ENCODE measurements at regions not wholly inside any gene's neighbourhood (a gene's known extent, or its start where the extent isn't known, plus 50 kb on each side); places are given as distances from the start of the nearest gene placed in this dataset.

DNA sequence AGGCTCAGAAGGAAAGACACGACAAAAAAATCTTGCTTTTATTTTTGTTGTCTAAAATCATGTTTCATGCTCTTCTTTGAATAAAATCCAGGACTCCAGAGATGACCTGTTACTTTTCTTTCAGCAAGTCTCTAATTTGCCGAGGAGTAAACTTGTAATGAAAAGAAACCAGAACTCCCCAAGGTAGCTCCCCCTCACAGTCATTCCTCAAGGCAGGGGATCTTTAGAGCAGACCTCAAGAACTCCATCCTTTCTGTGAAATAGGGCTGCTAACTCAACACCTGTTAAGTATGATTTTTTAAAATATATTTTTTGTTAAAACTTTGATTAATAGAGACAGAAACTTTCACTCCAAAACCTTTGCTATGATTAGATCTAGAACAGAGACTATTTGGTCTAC lies 82.7 kb upstream of the ABCD3 start:
- POLR2A ChIA-PET: no interaction called here

DNA sequence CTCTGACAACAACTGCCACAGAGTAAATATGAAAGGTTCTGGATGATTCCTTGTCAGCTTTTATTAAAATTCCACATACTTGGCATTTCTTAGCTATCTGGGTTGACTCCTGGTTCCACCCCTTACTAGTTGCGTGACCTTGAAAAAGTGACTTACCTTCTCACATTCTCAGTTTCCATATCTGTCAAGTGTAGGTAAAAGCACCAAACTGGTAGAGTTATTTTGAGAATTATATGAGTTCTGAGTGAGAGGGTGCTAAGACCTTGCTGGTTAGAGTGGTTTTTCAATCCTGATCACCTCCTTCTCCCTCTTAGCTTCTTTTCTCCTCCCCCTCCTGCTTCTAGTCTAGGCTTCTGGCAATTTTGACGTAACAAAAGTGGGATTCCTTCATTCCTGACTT lies 83.4 kb upstream of the ABCD3 start:
- Histone ChIP-seq H3K4me1 (ENCODE audit: control extremely low read depth in 1 of 4, control insufficient read depth in 4 of 4, insufficient read depth in 4 of 4, low read length in 3 of 4) (peaks cover 3 to 14% (median 11%) of the 10 kb centered on the region in 4 experiments), H3K36me3 (ENCODE audit: control insufficient read depth in 4 of 4, insufficient read depth in 4 of 4, low read length in 3 of 4) (no peaks in the 10 kb centered on the region), H3K27me3 (replicated peaks in 2 of 5; ENCODE audit: control insufficient read depth in 4 of 5, insufficient read depth in 5 of 5, low read length in 4 of 5) (peaks cover 0 to 4% (median 0%) of the 10 kb centered on the region in 5 experiments), H3K9me3 (ENCODE audit: control extremely low read depth in 1 of 5, control insufficient read depth in 4 of 5, insufficient read depth in 2 of 5, low read depth in 1 of 5, low read length in 4 of 5) (no peaks in the 10 kb centered on the region), H3K27ac (ENCODE audit: insufficient read depth in 1 of 2, low read depth in 1 of 2, low read length in 2 of 2, poor library complexity in 1 of 2, severe bottlenecking in 2 of 2) (no peak overlapping the region), H3K4me3 (ENCODE audit: control insufficient read depth in 1 of 7, extremely low read depth in 1 of 7, insufficient read depth in 4 of 7, low read depth in 2 of 7, low read length in 6 of 7) (no peak overlapping the region)
- ChIA-PET POLR2A (no interaction called here), CTCF (interaction anchor here (0.7 to 23.4 kb wide), 30 partner anchors 8 to 299 kb away, joined by 3 to 616 read pairs (median 5); partner anchors contain the start of genes ABCA4 and ARHGAP29)
- no CpG with 5 or more reads among the region's 2 CpGs for WGBS (ENCODE audit: insufficient coverage)
- no peak for DNase-seq

More for the DNA sequence above, 82.7 kb upstream of the ABCD3 start:
- Histone ChIP-seq H3K4me1 (ENCODE audit: control extremely low read depth in 1 of 4, control insufficient read depth in 4 of 4, insufficient read depth in 4 of 4, low read length in 3 of 4) (peaks cover 5 to 20% (median 12%) of the 10 kb centered on the region in 4 experiments), H3K27me3 (replicated peaks in 2 of 5; ENCODE audit: control insufficient read depth in 4 of 5, insufficient read depth in 5 of 5, low read length in 4 of 5) (peaks cover 0 to 4% (median 0%) of the 10 kb centered on the region in 5 experiments), H3K9me3 (ENCODE audit: control extremely low read depth in 1 of 5, control insufficient read depth in 4 of 5, insufficient read depth in 2 of 5, low read depth in 1 of 5, low read length in 4 of 5) (no peaks in the 10 kb centered on the region), H3K27ac (ENCODE audit: insufficient read depth in 1 of 2, low read depth in 1 of 2, low read length in 2 of 2, poor library complexity in 1 of 2, severe bottlenecking in 2 of 2) (no peak overlapping the region), H3K36me3 (ENCODE audit: control insufficient read depth in 4 of 4, insufficient read depth in 4 of 4, low read length in 3 of 4) (no peaks in the 10 kb centered on the region), H3K4me3 (ENCODE audit: control insufficient read depth in 1 of 7, extremely low read depth in 1 of 7, insufficient read depth in 4 of 7, low read depth in 2 of 7, low read length in 6 of 7) (no peak overlapping the region)
- no peak for DNase-seq
- 100% methylated on average over 2 of the region's 2 CpGs for WGBS (ENCODE audit: insufficient coverage)
- CTCF ChIA-PET: interaction anchor here (0.7 to 23.4 kb wide), 35 partner anchors 8 to 318 kb away, joined by 3 to 616 read pairs (median 5); partner anchors contain the start of genes ABCA4 and ARHGAP29

GRCh38 chr1:94332952-94333351 lies 85.2 kb upstream of the ABCD3 start:
- Histone ChIP-seq H3K4me3 (ENCODE audit: control insufficient read depth in 1 of 7, extremely low read depth in 1 of 7, insufficient read depth in 4 of 7, low read depth in 2 of 7, low read length in 6 of 7) (no peak overlapping the region), H3K9me3 (ENCODE audit: control extremely low read depth in 1 of 5, control insufficient read depth in 4 of 5, insufficient read depth in 2 of 5, low read depth in 1 of 5, low read length in 4 of 5) (no peaks in the 10 kb centered on the region), H3K27me3 (replicated peaks in 2 of 5; ENCODE audit: control insufficient read depth in 4 of 5, insufficient read depth in 5 of 5, low read length in 4 of 5) (peaks cover 0 to 6% (median 0%) of the 10 kb centered on the region in 5 experiments), H3K4me1 (ENCODE audit: control extremely low read depth in 1 of 4, control insufficient read depth in 4 of 4, insufficient read depth in 4 of 4, low read length in 3 of 4) (peaks cover 0 to 5% (median 0%) of the 10 kb centered on the region in 4 experiments), H3K27ac (ENCODE audit: insufficient read depth in 1 of 2, low read depth in 1 of 2, low read length in 2 of 2, poor library complexity in 1 of 2, severe bottlenecking in 2 of 2) (no peak overlapping the region), H3K36me3 (ENCODE audit: control insufficient read depth in 4 of 4, insufficient read depth in 4 of 4, low read length in 3 of 4) (no peaks in the 10 kb centered on the region)
- ChIA-PET CTCF (interaction anchor here (0.6 to 23.4 kb wide), 10 partner anchors 10 to 297 kb away, joined by 3 to 616 read pairs (median 8); partner anchors contain the start of gene ARHGAP29), POLR2A (interaction anchor here (0.6 kb wide), 1 partner anchor 208 kb away, joined by 4 read pairs; no protein-coding TSS in a partner anchor)
- 91% methylated on average over 4 of the region's 4 CpGs for WGBS (ENCODE audit: insufficient coverage)
- DNase-seq: no peak

DNA sequence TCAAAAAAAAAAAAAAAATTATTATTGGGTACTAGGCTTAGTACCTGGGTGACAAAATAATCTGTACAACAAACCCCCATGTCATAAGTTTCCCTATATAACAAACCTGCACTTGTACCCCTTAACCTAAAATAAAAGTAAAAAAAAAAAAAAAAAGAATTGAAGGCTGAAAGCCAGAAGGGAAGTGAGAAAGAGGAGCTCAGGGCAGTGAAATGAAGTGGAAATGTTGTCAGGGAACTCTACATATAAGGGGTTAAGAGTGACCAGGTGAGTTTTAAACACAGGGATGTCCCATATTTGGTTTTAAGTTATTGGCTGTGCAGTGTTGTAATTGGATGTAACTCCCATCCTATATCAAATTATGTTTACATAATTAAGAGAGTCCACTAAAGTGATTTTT lies 85.7 kb upstream of the ABCD3 start:
- H3K4me1 ChIP-seq (ENCODE audit: control extremely low read depth in 1 of 4, control insufficient read depth in 4 of 4, insufficient read depth in 4 of 4, low read length in 3 of 4): peaks cover 0 to 9% (median under 1%) of the 10 kb centered on the region in 4 experiments
- H3K4me3 ChIP-seq (ENCODE audit: control insufficient read depth in 1 of 7, extremely low read depth in 1 of 7, insufficient read depth in 4 of 7, low read depth in 2 of 7, low read length in 6 of 7): no peak overlapping the region
- H3K27ac ChIP-seq (ENCODE audit: insufficient read depth in 1 of 2, low read depth in 1 of 2, low read length in 2 of 2, poor library complexity in 1 of 2, severe bottlenecking in 2 of 2): no peak overlapping the region
- POLR2A ChIA-PET: interaction anchor here (0.6 kb wide), 1 partner anchor 208 kb away, joined by 4 read pairs; no protein-coding TSS in a partner anchor
- H3K27me3 ChIP-seq (replicated peaks in 2 of 5; ENCODE audit: control insufficient read depth in 4 of 5, insufficient read depth in 5 of 5, low read length in 4 of 5): peaks cover 0 to 7% (median 0%) of the 10 kb centered on the region in 5 experiments
- no peaks in the 10 kb centered on the region for H3K9me3 ChIP-seq (ENCODE audit: control extremely low read depth in 1 of 5, control insufficient read depth in 4 of 5, insufficient read depth in 2 of 5, low read depth in 1 of 5, low read length in 4 of 5)
- no peak for DNase-seq
- CTCF ChIA-PET: interaction anchor here (0.6 to 23.4 kb wide), 10 partner anchors 11 to 297 kb away, joined by 3 to 616 read pairs (median 8); partner anchors contain the start of gene ARHGAP29
- no peaks in the 10 kb centered on the region for H3K36me3 ChIP-seq (ENCODE audit: control insufficient read depth in 4 of 4, insufficient read depth in 4 of 4, low read length in 3 of 4)

- WGBS (ENCODE audit: insufficient coverage): 19% methylated on average over 3 of the region's 3 CpGs
- H3K27ac ChIP-seq (ENCODE audit: insufficient read depth in 1 of 2, low read depth in 1 of 2, low read length in 2 of 2, poor library complexity in 1 of 2, severe bottlenecking in 2 of 2): no peak overlapping the region
Observed at GRCh38 chr1:94329986-94330385, 88.2 kb upstream of the ABCD3 start.

GRCh38 chr1:94329276-94329675 lies 88.9 kb upstream of the ABCD3 start:
- no peak overlapping the region for H3K27ac ChIP-seq (ENCODE audit: insufficient read depth in 1 of 2, low read depth in 1 of 2, low read length in 2 of 2, poor library complexity in 1 of 2, severe bottlenecking in 2 of 2)
- peaks cover 0 to 8% (median 0%) of the 10 kb centered on the region in 5 experiments for H3K27me3 ChIP-seq (replicated peaks in 2 of 5; ENCODE audit: control insufficient read depth in 4 of 5, insufficient read depth in 5 of 5, low read length in 4 of 5)
- POLR2A ChIA-PET: no interaction called here
- H3K4me3 ChIP-seq (ENCODE audit: control insufficient read depth in 1 of 7, extremely low read depth in 1 of 7, insufficient read depth in 4 of 7, low read depth in 2 of 7, low read length in 6 of 7): no peak overlapping the region
- no peak for DNase-seq
- CTCF ChIA-PET: interaction anchor here (1.6 to 23.4 kb wide), 4 partner anchors 14 to 293 kb away, joined by 4 to 616 read pairs (median 120); no protein-coding TSS in a partner anchor
- no peaks in the 10 kb centered on the region for H3K36me3 ChIP-seq (ENCODE audit: control insufficient read depth in 4 of 4, insufficient read depth in 4 of 4, low read length in 3 of 4)
- H3K4me1 ChIP-seq (ENCODE audit: control extremely low read depth in 1 of 4, control insufficient read depth in 4 of 4, insufficient read depth in 4 of 4, low read length in 3 of 4): peaks cover 0 to 15% (median 4%) of the 10 kb centered on the region in 4 experiments
- 100% methylated on average over 2 of the region's 4 CpGs for WGBS (ENCODE audit: insufficient coverage)
- no peaks in the 10 kb centered on the region for H3K9me3 ChIP-seq (ENCODE audit: control extremely low read depth in 1 of 5, control insufficient read depth in 4 of 5, insufficient read depth in 2 of 5, low read depth in 1 of 5, low read length in 4 of 5)

More at GRCh38 chr1:94329986-94330385, 88.2 kb upstream of the ABCD3 start:
- Histone ChIP-seq H3K27me3 (replicated peaks in 2 of 5; ENCODE audit: control insufficient read depth in 4 of 5, insufficient read depth in 5 of 5, low read length in 4 of 5) (peaks cover 0 to 8% (median 0%) of the 10 kb centered on the region in 5 experiments), H3K9me3 (ENCODE audit: control extremely low read depth in 1 of 5, control insufficient read depth in 4 of 5, insufficient read depth in 2 of 5, low read depth in 1 of 5, low read length in 4 of 5) (no peaks in the 10 kb centered on the region), H3K4me3 (ENCODE audit: control insufficient read depth in 1 of 7, extremely low read depth in 1 of 7, insufficient read depth in 4 of 7, low read depth in 2 of 7, low read length in 6 of 7) (no peak overlapping the region), H3K36me3 (ENCODE audit: control insufficient read depth in 4 of 4, insufficient read depth in 4 of 4, low read length in 3 of 4) (no peaks in the 10 kb centered on the region), H3K4me1 (ENCODE audit: control extremely low read depth in 1 of 4, control insufficient read depth in 4 of 4, insufficient read depth in 4 of 4, low read length in 3 of 4) (peaks cover 0 to 15% (median 4%) of the 10 kb centered on the region in 4 experiments)
- DNase-seq: peak; percentile 26 to 48 (median 48)
- CTCF ChIA-PET: interaction anchor here (0.6 to 23.4 kb wide), 11 partner anchors 13 to 475 kb away, joined by 3 to 616 read pairs (median 4); no protein-coding TSS in a partner anchor
- POLR2A ChIA-PET: no interaction called here

GRCh38 chr1:94327001-94327690 lies 89.8 kb upstream of the ARHGAP29 start:
- Histone ChIP-seq H3K4me3 (ENCODE audit: control insufficient read depth in 1 of 7, extremely low read depth in 1 of 7, insufficient read depth in 4 of 7, low read depth in 2 of 7, low read length in 6 of 7) (peak overlapping the region in 3 of 7 experiments; percentile 24 to 56 (median 28)), H3K9me3 (ENCODE audit: control extremely low read depth in 1 of 5, control insufficient read depth in 4 of 5, insufficient read depth in 2 of 5, low read depth in 1 of 5, low read length in 4 of 5) (no peaks in the 10 kb centered on the region), H3K4me1 (ENCODE audit: control extremely low read depth in 1 of 4, control insufficient read depth in 4 of 4, insufficient read depth in 4 of 4, low read length in 3 of 4) (peaks cover 0 to 15% (median 4%) of the 10 kb centered on the region in 4 experiments), H3K27ac (ENCODE audit: insufficient read depth in 1 of 2, low read depth in 1 of 2, low read length in 2 of 2, poor library complexity in 1 of 2, severe bottlenecking in 2 of 2) (no peak overlapping the region), H3K36me3 (ENCODE audit: control insufficient read depth in 4 of 4, insufficient read depth in 4 of 4, low read length in 3 of 4) (no peaks in the 10 kb centered on the region), H3K27me3 (replicated peaks in 2 of 5; ENCODE audit: control insufficient read depth in 4 of 5, insufficient read depth in 5 of 5, low read length in 4 of 5) (peaks cover 0 to 5% (median 0%) of the 10 kb centered on the region in 5 experiments)
- DNase-seq: peak in 2 of 3 donors; percentile 28 to 35
- ChIA-PET POLR2A (no interaction called here), CTCF (interaction anchor here (0.7 to 23.4 kb wide), 11 partner anchors 9 to 291 kb away, joined by 3 to 616 read pairs (median 3); no protein-coding TSS in a partner anchor)
- 13% methylated on average over 18 of the region's 18 CpGs for WGBS (ENCODE audit: insufficient coverage)
